IPS-20b (cell line): ENCODE measurements at regions not wholly inside any gene's neighbourhood (a gene's known extent, or its start where the extent isn't known, plus 50 kb on each side); places are given as distances from the start of the nearest gene placed in this dataset.
"Not testable (repeated sequence)": the region's sequence is repeated elsewhere in the genome, so short reads cannot be mapped to it uniquely, and the experiment has no call there.

Source experiments
- H3K27ac ChIP-seq: one replicate; pipeline ENCODE4 v1.5.1; 2013; ENCODE audit warnings: low read length
- H3K27me3 ChIP-seq: 2 replicates; pipeline ENCODE4 v1.6.1; 2013; ENCODE audit warnings: mild to moderate bottlenecking, low read length, inconsistent platforms; ENCODE audit not compliant: insufficient read depth
- H3K36me3 ChIP-seq: 2 replicates; pipeline ENCODE4 v1.6.1; 2013; ENCODE audit warnings: low read depth, mild to moderate bottlenecking, inconsistent platforms, low read length, moderate library complexity; ENCODE audit not compliant: insufficient read depth
- H3K4me1 ChIP-seq: 2 replicates; pipeline ENCODE4 v1.6.1; 2013; ENCODE audit warnings: mild to moderate bottlenecking, control low read depth, inconsistent platforms, low read length, moderate library complexity; ENCODE audit not compliant: insufficient read depth
- H3K4me3 ChIP-seq: 2 replicates; pipeline ENCODE4 v1.5.1; 2013; ENCODE audit warnings: mild to moderate bottlenecking, low read length, inconsistent platforms
- H3K9ac ChIP-seq: 2 replicates; pipeline ENCODE4 v1.6.1; 2013; ENCODE audit warnings: low read depth, mild to moderate bottlenecking, inconsistent platforms, low read length, moderate library complexity
- H3K9me3 ChIP-seq: 2 replicates; pipeline ENCODE4 v1.6.1; 2013; ENCODE audit warnings: mild to moderate bottlenecking, low read depth, low read length, inconsistent platforms; ENCODE audit not compliant: insufficient read depth

DNA sequence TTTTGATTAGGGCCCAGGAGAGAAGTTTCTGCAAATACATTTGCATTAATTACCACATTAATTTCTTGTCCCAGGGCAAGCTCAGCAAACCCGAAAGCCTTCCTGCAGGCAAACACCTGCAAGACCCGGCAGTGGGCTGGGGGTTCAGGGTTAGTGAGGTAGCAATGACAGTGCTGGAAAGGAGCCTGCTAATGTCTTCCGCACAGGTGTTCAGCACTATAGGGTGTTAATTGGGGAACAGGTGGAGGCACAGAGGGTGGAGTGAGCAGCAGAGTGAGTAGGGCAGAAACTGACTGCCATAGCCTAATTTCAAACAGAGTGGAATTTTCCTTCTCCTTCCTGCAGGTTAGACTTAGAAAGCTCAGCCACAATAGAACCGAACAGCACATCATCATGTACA is 50.9 kb upstream of the UBASH3B start:
- H3K27me3 ChIP-seq = no peaks in the 10 kb centered on the region
- H3K9ac ChIP-seq = no peak overlapping the region
- no peaks in the 10 kb centered on the region for H3K4me1 ChIP-seq
- H3K36me3 ChIP-seq = no peaks in the 10 kb centered on the region
- no peak overlapping the region for H3K27ac ChIP-seq
- no peak overlapping the region for H3K4me3 ChIP-seq
- no peaks in the 10 kb centered on the region for H3K9me3 ChIP-seq

DNA sequence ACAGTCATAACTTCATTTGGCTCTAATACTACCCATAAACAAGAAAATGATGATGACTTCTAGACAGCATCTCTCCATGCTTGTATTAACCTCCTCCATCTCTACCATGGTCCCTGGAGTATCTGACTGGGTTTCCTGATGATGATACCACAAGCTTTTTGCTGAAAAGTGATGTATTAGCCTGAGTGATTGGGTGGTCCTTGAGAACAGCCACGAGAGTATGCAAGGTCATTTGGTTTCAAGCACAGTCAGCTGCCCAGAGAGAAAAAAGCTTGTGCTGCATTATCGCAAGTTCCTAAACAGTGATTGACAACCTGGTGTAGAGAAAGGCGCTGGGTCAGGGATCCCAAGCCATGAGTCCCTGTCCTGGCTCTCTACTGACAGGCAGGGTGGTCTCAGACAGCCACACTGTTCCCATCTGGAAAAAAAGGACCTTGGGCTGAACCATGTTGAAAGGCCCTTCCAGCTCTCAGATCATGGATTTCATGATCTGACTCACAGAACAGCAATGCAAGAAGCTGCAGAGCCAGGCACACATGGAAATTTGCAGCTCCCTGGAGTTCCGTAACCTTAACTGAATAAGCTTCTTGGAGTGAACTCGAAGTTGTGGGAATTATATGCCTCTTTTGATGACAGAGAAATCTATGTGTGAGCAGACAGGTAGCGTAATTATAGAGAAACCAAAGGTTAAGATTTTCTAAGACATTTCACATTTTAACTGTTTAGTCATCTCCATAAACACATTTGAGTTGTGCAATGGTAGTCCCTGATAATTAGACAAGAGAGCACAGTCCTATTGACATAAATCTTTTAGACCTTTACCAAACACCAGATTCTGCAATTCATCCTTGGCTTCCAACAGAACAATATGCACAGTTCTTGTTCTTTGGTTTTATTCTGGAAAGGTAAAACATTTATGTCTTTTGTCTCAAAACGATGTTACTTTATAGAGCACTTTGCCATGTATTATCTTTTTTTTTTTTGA is 54.1 kb upstream of the UBASH3B start:
- no peaks in the 10 kb centered on the region for H3K36me3 ChIP-seq
- H3K27me3 ChIP-seq = no peaks in the 10 kb centered on the region
- no peaks in the 10 kb centered on the region for H3K9me3 ChIP-seq
- H3K4me3 ChIP-seq = no peak overlapping the region
- H3K9ac ChIP-seq = no peak overlapping the region
- no peaks in the 10 kb centered on the region; the same call in 1 of the 2 replicates for H3K4me1 ChIP-seq
- H3K27ac ChIP-seq = no peak overlapping the region

DNA sequence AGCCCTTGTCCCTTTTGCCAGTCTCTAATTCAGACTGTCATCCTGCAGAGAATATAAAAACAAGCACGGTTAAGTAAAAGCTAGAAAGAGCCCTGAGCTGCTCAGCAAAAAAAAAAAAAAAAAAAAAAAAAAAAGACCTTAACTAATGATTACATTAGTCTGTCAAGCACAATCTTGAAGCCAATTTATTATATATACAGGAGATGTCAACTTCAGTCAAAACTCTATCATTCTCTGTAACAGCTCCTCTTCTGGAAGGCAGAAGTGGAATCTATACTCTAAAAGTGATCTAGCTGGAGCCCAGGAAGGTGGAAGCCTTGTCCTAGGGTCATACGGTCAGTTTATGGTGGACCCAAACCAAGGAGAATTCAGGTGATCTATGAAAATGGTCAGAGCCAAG is 55.2 kb upstream of the UBASH3B start:
- H3K27me3 ChIP-seq = no peaks in the 10 kb centered on the region
- no peaks in the 10 kb centered on the region; the same call in 1 of the 2 replicates for H3K4me1 ChIP-seq
- no peaks in the 10 kb centered on the region for H3K9me3 ChIP-seq
- no peaks in the 10 kb centered on the region for H3K36me3 ChIP-seq
- H3K4me3 ChIP-seq = no peak overlapping the region
- no peak overlapping the region for H3K9ac ChIP-seq
- H3K27ac ChIP-seq = no peak overlapping the region

GRCh38 chr11:122599434-122599833 is 56.1 kb upstream of the UBASH3B start:
- H3K4me3 ChIP-seq = no peak overlapping the region
- no peaks in the 10 kb centered on the region for H3K27me3 ChIP-seq
- H3K9ac ChIP-seq = no peak overlapping the region
- H3K9me3 ChIP-seq = no peaks in the 10 kb centered on the region
- no peaks in the 10 kb centered on the region; the same call in 1 of the 2 replicates for H3K4me1 ChIP-seq
- H3K27ac ChIP-seq = no peak overlapping the region
- H3K36me3 ChIP-seq = no peaks in the 10 kb centered on the region

DNA sequence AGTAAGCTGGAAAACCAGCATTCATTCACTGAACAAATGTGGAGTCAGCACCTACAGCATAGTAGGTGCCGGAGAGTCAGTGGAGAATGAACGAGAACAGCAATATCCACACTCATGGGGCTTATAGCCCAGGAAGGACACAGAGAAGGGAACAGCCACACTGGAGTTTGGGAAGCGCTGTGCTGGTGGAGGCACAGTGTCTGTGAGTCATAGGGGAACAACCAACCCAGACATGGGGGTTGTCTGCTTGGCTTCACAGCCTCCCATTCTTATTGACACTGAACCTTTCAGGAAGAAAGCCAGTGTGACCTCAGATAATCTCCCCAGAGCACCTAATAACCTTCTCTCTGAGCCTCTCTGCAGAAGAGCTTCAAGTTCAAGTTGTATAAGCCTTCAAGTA is 56.6 kb upstream of the UBASH3B start:
- no peak overlapping the region for H3K4me3 ChIP-seq
- H3K36me3 ChIP-seq = no peaks in the 10 kb centered on the region
- H3K27me3 ChIP-seq = no peaks in the 10 kb centered on the region
- no peak overlapping the region for H3K27ac ChIP-seq
- H3K4me1 ChIP-seq = no peaks in the 10 kb centered on the region; the same call in 1 of the 2 replicates
- no peaks in the 10 kb centered on the region for H3K9me3 ChIP-seq
- H3K9ac ChIP-seq = no peak overlapping the region

GRCh38 chr11:122597511-122597910 is 58.0 kb upstream of the UBASH3B start:
- Histone ChIP-seq H3K27ac (no peak overlapping the region), H3K9ac (no peak overlapping the region), H3K27me3 (no peaks in the 10 kb centered on the region)

GRCh38 chr11:122594986-122595645 is 60.4 kb upstream of the UBASH3B start:
- no peaks in the 10 kb centered on the region for H3K9me3 ChIP-seq
- H3K4me3 ChIP-seq = no peak overlapping the region
- H3K27me3 ChIP-seq = no peaks in the 10 kb centered on the region
- no peaks in the 10 kb centered on the region for H3K36me3 ChIP-seq
- H3K4me1 ChIP-seq = peaks cover 8% of the 10 kb centered on the region; the same call in 1 of the 2 replicates
- H3K27ac ChIP-seq = no peak overlapping the region
- no peak overlapping the region for H3K9ac ChIP-seq

More at GRCh38 chr11:122597511-122597910, 58.0 kb upstream of the UBASH3B start:
- H3K4me3 ChIP-seq = no peak overlapping the region
- H3K4me1 ChIP-seq = peaks cover 8% of the 10 kb centered on the region; the same call in 1 of the 2 replicates
- no peaks in the 10 kb centered on the region for H3K9me3 ChIP-seq
- H3K36me3 ChIP-seq = no peaks in the 10 kb centered on the region

- peaks cover 8% of the 10 kb centered on the region; the same call in 1 of the 2 replicates for H3K4me1 ChIP-seq
- no peaks in the 10 kb centered on the region for H3K27me3 ChIP-seq
- no peak overlapping the region for H3K9ac ChIP-seq
- H3K4me3 ChIP-seq = no peak overlapping the region
- no peak overlapping the region for H3K27ac ChIP-seq
- H3K36me3 ChIP-seq = no peaks in the 10 kb centered on the region
- no peaks in the 10 kb centered on the region for H3K9me3 ChIP-seq
These were observed 61.8 kb upstream of the UBASH3B start for GRCh38 chr11:122593473-122594420.

DNA sequence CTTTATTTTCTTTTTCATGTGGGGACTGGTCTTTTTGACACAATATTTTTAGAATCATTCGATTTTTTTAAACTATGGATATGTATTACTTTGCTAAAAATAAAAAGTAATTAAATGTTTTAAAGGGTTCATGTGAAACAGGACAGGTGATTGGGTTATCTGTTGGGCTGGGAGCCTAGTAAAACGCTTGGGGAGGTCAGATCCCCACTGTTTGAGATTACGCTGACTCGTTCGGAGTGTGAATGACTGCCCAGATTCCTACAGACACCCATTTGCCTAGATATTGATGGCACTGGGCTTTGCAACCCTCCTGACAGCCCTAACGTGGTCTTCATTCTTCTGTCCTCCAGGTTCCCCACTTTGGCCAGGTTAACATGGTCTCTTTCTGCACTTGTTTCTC is 62.9 kb upstream of the UBASH3B start:
- Histone ChIP-seq H3K9me3 (no peaks in the 10 kb centered on the region), H3K4me3 (no peak overlapping the region), H3K36me3 (no peaks in the 10 kb centered on the region), H3K4me1 (peaks cover 8% of the 10 kb centered on the region; the same call in 1 of the 2 replicates), H3K27ac (no peak overlapping the region), H3K27me3 (no peaks in the 10 kb centered on the region), H3K9ac (no peak overlapping the region)

- no peaks in the 10 kb centered on the region for H3K9me3 ChIP-seq
- no peaks in the 10 kb centered on the region for H3K36me3 ChIP-seq
- no peak overlapping the region for H3K27ac ChIP-seq
- no peaks in the 10 kb centered on the region for H3K4me1 ChIP-seq
- no peaks in the 10 kb centered on the region for H3K27me3 ChIP-seq
- no peak overlapping the region for H3K4me3 ChIP-seq
- H3K9ac ChIP-seq = no peak overlapping the region
These were observed 70.9 kb upstream of the UBASH3B start for GRCh38 chr11:122584670-122585069.

- not testable (repeated sequence) for H3K4me1 ChIP-seq, H3K9ac ChIP-seq, H3K36me3 ChIP-seq, H3K9me3 ChIP-seq, H3K27me3 ChIP-seq, H3K27ac ChIP-seq
- peak overlapping the region; percentile 13; the same call in 1 of the 2 replicates for H3K4me3 ChIP-seq
These were observed 75.5 kb upstream of the UBASH3B start for GRCh38 chr11:122580071-122580470.
